WTC11 (cell line): ENCODE measurements at regions not wholly inside any gene's neighbourhood (a gene's known extent, or its start where the extent isn't known, plus 50 kb on each side); places are given as distances from the start of the nearest gene placed in this dataset.

ENCODE experiments used
- ETV6 ChIP-seq: sonication (generic); formaldehyde crosslinking; IDR thresholded peaks from 2 replicates; pipeline ENCODE4 v1.8.1; 2022; ENCODE audit warnings: mild to moderate bottlenecking, missing genetic modification reagents
- NR2C2 ChIP-seq: sonication (generic); formaldehyde crosslinking; IDR thresholded peaks from 2 replicates; pipeline ENCODE4 v1.8.0; 2022; ENCODE audit warnings: mild to moderate bottlenecking, missing genetic modification reagents
- TEAD4 ChIP-seq: sonication (generic); formaldehyde crosslinking; IDR thresholded peaks from 2 replicates; pipeline ENCODE4 v1.8.0; 2022; ENCODE audit warnings: mild to moderate bottlenecking, missing genetic modification reagents
- TF ChIP-seq, protein P1 (sequence below): sonication (generic); formaldehyde crosslinking; IDR thresholded peaks from 2 replicates; pipeline ENCODE4 v1.8.0; 2022; ENCODE audit warnings: mild to moderate bottlenecking, missing genetic modification reagents

DNA sequence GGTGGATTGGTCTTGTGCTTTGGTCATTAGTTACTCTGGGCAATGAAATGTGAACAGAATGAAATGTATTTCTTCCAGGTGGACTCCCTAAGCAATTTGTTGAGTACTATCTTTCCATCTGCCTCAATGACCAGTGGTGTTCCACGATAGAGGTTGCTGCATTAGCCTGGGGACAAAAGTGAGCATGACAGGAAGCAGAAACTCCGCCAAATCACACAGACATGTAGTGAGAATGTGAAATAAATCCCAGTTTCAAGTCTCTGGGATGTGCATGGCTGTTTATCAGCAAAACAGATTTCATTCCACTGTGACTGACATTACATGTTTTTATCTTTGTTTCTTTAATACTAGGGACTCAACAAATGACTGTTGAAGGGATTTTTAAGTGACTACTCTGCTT is 63.3 kb upstream of the DCBLD2 start:
- TF ChIP-seq TEAD4 (no peak), NR2C2 (no peak), ETV6 (CRISPR knock-in tag) (no peak)
- TF ChIP-seq, protein P1, sequence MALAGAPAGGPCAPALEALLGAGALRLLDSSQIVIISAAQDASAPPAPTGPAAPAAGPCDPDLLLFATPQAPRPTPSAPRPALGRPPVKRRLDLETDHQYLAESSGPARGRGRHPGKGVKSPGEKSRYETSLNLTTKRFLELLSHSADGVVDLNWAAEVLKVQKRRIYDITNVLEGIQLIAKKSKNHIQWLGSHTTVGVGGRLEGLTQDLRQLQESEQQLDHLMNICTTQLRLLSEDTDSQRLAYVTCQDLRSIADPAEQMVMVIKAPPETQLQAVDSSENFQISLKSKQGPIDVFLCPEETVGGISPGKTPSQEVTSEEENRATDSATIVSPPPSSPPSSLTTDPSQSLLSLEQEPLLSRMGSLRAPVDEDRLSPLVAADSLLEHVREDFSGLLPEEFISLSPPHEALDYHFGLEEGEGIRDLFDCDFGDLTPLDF (CRISPR knock-in tag) = no peak
